Fibroblast of villous mesenchyme (primary cell): ENCODE measurements at regions not wholly inside any gene's neighbourhood (a gene's known extent, or its start where the extent isn't known, plus 50 kb on each side); places are given as distances from the start of the nearest gene placed in this dataset.

Experiments used
- DNase-seq: peaks from one replicate; pipeline ENCODE4 v3.0.0-alpha.2; 2010; ENCODE audit warnings: low read depth
- H3K4me3 ChIP-seq: 2 replicates; pipeline ENCODE4 v1.5.1; 2011; ENCODE audit warnings: low read depth, mild to moderate bottlenecking, low read length
- TF ChIP-seq, protein P1 (sequence below): IDR thresholded peaks from 2 replicates; pipeline ENCODE4 v1.5.1; 2012; ENCODE audit warnings: low read depth, mild to moderate bottlenecking, low read length; ENCODE audit not compliant: insufficient read depth

- no peak overlapping the region for H3K4me3 ChIP-seq
- no peak for DNase-seq
- TF ChIP-seq, protein P1, sequence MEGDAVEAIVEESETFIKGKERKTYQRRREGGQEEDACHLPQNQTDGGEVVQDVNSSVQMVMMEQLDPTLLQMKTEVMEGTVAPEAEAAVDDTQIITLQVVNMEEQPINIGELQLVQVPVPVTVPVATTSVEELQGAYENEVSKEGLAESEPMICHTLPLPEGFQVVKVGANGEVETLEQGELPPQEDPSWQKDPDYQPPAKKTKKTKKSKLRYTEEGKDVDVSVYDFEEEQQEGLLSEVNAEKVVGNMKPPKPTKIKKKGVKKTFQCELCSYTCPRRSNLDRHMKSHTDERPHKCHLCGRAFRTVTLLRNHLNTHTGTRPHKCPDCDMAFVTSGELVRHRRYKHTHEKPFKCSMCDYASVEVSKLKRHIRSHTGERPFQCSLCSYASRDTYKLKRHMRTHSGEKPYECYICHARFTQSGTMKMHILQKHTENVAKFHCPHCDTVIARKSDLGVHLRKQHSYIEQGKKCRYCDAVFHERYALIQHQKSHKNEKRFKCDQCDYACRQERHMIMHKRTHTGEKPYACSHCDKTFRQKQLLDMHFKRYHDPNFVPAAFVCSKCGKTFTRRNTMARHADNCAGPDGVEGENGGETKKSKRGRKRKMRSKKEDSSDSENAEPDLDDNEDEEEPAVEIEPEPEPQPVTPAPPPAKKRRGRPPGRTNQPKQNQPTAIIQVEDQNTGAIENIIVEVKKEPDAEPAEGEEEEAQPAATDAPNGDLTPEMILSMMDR: no peak
Observed at GRCh38 chr17:69796078-69796477, 278.9 kb upstream of the KCNJ16 start.

GRCh38 chr17:69800870-69801269, 274.2 kb upstream of the KCNJ16 start:
- DNase-seq: no peak
- H3K4me3 ChIP-seq: no peak overlapping the region
- TF ChIP-seq, protein P1: no peak

GRCh38 chr17:69801368-69801767, 273.7 kb upstream of the KCNJ16 start:
- H3K4me3 ChIP-seq: no peak overlapping the region
- TF ChIP-seq, protein P1: no peak
- DNase-seq: no peak

DNA sequence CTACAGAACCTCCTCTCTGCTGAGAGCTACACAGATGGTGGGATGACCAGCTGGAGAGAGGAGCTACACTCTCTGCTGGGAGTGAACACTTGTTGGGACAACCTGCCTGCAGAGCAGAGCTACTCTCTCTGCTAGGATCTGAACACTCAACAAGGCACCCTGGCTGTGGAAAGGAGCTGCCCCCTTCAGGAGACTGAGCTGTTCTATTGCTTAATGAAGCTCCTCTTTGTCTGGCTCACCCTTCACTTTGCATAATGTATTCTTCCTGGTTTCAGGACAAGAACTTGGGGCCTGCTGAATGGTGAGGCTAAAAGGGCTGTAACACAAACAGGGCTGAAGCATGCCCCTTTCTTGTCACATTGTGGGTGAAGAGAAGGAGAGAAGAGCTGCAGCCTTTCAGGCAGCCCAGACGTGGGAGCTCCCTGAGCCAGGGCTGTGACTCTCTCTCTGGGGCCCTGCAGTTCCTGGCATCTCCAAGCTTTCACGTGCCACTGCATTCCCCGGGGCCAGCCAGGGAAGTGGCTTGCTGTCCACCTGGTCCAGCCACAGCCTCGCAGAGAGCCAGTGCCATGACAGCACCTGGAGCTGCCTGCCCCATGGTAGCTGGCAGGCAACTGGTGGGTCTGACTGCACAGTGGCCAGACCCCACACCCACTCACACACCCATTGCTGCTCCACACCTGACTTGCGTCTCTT, 272.8 kb upstream of the KCNJ16 start:
- H3K4me3 ChIP-seq: no peak overlapping the region
- peak; percentile 19 for DNase-seq
- TF ChIP-seq, protein P1: peak; percentile 15

DNA sequence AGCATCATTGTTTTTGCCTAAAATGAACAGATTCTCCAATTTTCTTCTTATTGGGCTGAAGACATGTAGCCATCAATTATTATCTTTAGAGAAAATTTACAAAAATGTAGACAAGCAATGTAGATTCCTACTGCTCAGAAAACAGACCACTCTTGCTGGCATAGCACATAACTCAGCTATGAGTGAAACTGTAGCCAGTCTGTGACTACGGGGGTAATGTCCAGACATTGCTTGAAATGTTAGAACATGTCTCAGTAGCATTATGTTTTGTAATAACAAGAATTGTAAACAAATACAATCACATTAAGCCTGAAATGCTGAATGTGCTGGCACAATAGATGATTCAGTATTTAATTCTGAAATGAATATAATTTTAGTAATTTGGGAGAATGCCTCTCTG, 265.7 kb upstream of the KCNJ16 start:
- peak; percentile 2 for DNase-seq
- no peak overlapping the region for H3K4me3 ChIP-seq
- TF ChIP-seq, protein P1: no peak

DNA sequence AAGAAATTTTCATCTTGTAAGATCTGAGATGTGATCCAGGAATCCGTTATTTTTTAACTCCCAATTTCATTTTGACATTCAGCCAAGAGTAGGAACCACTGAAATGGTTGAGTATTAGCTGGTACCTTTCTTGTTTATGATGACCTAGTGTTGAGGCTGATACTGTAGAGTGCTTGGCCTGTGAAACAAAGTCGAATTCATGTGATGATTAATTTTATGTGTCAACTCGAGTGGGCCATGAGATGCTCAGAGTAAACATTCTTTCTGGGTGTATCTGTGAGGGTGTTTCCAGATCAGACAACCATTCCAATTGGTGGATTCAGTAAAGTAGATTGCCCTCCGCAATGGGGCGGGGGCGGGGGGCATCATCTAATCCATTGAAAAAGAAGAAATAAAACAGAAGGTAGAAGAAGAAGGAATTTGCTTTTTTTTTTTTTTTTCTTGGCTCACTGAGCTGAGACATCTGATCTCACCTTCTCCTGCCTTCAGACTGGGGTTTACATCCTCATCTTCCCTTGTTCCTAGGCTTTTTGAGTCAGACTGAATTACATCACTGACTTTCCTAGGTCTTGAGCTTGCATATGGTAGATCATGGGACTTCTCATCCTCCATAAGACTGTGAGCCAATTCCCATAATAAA, 264.6 kb upstream of the KCNJ16 start:
- H3K4me3 ChIP-seq: no peak overlapping the region
- TF ChIP-seq, protein P1: no peak
- DNase-seq: no peak
